IPS-NIHi11 (cell line): ENCODE measurements at regions not wholly inside any gene's neighbourhood (a gene's known extent, or its start where the extent isn't known, plus 50 kb on each side); places are given as distances from the start of the nearest gene placed in this dataset.

Experiments
- DNase-seq: peaks from one replicate; pipeline ENCODE4 v3.0.0; 2012; ENCODE audit warnings: mixed read lengths, low spot score

DNA sequence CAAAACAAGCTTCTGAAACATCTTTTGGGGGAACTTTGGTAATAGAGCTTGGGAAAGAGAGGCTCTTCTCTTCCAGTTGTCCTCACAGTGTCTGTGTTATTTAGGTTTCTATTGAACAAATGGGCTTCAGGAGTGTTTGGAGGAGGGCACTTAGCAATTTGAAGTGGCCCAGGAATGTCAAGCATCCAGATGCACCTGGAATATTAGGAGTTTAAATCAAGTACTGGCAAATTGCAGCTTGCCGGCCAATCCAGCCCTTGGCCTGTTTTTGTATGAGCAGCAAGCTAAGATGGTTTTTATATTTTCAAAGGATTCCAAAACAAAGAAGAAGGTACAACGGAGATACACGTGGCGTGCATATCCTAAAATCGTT, 94.7 kb downstream of the CCDC185 start:
- no peak for DNase-seq

DNA sequence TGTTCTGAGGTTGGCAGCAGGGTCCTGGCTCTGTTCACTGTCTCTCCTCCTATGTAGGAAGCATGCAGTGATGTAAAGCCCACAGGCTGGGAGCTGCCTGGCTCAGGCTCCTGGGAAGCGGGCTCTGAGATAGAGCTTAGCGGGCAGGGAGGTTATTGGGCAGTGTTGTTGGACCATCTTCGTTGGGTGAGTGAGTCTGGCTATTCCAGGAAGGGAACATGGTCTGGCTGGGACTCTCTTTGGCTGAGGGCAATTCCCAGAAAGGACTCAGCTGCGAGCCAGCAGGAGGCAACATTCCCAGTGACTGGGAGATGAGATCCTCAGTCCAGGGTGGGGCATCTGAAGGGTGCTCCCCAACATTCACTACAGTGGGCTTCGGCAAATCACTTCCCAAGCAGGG, 96.2 kb downstream of the CCDC185 start:
- DNase-seq = no peak

DNA sequence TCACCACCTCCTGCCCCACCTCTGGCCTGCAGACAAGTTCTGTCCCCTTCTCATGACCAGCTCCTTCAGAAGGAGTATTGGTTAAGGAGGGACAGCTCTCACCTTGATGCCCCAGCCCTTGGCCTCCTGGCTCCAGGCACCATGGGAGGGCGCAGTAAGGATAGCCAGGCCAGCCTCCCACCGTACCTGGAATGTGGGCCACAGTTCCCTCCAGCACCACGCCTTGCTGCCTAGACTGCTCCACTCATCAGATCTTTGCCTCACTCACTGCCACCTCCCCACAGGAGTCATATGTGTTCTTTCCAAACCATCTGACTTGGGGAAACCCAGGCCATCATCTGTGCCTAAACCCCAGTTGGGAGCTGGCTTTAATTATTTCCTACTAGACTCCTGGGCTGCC, 97.0 kb downstream of the CCDC185 start:
- DNase-seq = no peak
